GM12891 (cell line): ENCODE measurements at regions not wholly inside any gene's neighbourhood (a gene's known extent, or its start where the extent isn't known, plus 50 kb on each side); places are given as distances from the start of the nearest gene placed in this dataset.

Experiments
- POLR2A ChIP-seq: IDR thresholded peaks from 2 replicates; pipeline ENCODE4 v1.6.1; 2011; ENCODE audit warnings: low read depth, low read length, control low read depth
- POLR2AphosphoS5 ChIP-seq: IDR thresholded peaks from 2 replicates; pipeline ENCODE4 v1.6.1; 2011; ENCODE audit warnings: low read depth, low read length, control low read depth
- TAF1 ChIP-seq: IDR thresholded peaks from 2 replicates; pipeline ENCODE4 v1.6.1; 2011; ENCODE audit warnings: low read depth, low read length, control low read depth

GRCh38 chr2:66966631-66967030 is 430.5 kb upstream of the ETAA1 start:
- no peak for TF ChIP-seq POLR2A
- TF ChIP-seq POLR2AphosphoS5: no peak
- TF ChIP-seq TAF1: no peak
